NCI-H345 treated with DMSO at 0.1 percent for 48 hours (cell line): ENCODE measurements at regions not wholly inside any gene's neighbourhood (a gene's known extent, or its start where the extent isn't known, plus 50 kb on each side); places are given as distances from the start of the nearest gene placed in this dataset.

Experiments
- DNase-seq: peaks from one replicate; lab custom pipeline; 2025; ENCODE audit not compliant: unreplicated experiment; lab: John Stamatoyannopoulos, UW

DNA sequence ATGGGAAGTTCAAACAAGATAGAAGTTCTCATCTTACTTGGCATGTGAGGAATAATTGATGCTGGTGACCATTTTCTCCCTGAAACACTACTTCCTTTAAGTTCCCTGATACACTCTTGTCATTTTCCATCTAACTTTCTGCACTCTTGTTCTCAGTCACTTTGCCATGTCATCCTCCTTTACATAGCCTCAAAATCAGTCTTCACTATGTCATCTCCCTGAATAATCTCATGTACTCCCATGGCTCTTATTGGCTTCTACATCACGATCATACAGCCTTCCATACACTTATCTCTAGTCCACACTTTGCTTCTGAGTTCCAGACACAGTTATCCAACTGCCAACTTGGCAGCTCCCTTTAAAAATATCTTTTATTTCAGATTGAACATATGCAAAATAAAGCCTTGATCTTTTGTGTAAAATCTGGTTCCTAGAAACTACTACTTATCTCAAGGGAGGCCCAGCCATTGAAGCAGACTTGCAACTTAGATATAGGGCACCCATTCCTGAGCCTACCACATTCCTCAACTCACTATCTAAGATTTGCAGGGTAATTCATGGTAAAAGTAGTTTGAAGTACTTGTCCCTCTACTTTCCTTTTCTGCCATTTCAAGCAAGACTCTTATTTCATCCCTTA is 1070.2 kb upstream of the NXPH2 start:
- no peak for DNase-seq

DNA sequence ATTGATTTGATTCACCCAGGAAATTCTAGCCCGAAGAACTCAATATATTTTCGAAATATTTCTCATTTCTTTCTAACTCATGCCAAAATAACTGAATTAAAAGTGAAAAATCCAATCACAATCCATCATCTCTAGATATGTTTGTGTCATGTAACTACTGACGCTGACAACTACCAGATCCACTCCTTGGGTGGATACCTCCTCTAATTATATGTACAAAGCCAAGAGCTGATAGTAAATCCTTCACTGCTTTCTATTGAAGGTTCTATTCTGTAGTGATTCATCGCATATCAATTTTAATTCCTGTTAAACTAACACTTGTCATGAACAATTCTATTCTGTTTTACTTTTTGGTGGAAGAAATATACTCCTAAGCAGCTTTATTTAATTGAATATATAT is 1056.6 kb upstream of the NXPH2 start:
- no peak for DNase-seq

DNA sequence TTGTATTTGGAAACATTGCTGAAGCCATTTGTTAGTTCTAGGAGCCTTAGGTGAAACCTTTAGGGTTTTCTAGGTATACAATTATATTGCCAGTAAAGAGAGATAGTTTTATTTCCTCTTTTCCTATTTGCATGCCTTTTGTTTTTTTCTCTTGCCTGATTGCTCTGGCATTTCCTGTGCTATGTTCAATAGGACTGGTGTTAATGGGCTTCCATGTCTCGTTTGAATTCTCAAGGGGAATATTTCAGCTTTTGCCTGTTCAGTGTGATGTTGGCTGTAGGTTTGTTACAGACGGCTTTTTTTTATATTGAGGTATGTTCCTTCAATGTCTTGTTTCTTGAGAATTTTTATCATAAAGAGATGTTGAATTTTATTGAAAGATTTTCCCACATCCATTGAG is 1054.9 kb upstream of the NXPH2 start:
- no peak for DNase-seq

DNA sequence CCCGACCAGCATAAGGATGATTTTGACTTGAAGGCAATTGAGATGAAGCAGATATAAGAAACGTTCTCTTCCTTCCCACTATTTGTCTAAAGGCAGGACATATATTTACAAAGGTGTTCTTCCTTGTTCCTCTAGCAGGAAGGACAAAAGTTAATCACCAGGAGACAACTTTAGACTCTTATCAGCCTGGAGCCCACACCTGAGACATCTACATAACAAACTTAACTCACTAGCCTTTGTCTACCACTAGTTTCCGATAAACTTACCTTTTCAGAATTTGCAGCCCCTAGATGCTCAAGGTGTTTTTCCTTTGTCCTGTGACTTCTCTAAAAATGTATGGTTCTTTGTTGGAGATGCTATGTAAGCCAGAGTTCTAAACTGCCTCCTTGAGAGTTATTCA is 1047.8 kb upstream of the NXPH2 start:
- no peak for DNase-seq

DNA sequence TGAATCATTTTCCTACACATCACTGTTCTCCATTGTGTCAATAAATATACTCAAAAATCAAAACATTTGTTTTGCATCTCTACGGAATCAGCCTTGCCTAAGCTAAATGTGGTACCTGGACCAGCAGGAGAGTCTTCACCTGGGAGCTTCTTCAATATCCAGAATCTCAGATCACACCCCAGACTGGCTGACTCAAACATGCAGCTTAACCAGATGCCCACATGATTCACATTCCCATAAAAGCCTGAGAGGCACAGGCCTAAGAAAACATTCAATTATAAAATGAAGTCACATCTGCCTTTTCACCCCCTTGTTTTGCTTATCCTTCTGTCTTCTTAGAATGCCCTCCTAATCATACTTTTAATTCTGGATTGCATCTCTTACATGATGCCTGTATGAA is 1045.5 kb upstream of the NXPH2 start:
- DNase-seq: no peak

DNA sequence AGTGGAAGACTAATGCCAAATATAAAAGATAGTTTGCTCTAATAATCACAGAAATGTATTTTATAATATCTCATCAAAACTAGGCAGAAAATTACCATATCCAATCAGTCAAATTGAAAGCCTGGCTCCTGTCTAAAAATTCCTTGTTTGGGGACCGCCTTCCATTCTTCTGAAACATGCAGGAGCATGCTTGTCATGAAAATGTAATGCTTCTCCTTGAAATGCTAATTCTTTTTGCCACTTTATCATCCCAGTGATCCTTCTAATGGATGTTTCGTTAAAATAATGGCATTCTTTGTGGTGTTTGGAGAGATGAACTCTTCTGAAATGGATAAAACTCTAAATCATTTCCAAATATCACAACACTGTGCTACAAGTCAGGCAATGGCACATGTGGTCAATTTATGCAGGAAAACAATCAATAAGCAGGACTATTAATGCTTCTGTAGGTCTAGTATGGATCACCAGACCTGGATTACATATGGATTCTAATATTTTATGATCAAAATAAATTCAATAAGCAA is 1039.1 kb upstream of the NXPH2 start:
- no peak for DNase-seq

DNA sequence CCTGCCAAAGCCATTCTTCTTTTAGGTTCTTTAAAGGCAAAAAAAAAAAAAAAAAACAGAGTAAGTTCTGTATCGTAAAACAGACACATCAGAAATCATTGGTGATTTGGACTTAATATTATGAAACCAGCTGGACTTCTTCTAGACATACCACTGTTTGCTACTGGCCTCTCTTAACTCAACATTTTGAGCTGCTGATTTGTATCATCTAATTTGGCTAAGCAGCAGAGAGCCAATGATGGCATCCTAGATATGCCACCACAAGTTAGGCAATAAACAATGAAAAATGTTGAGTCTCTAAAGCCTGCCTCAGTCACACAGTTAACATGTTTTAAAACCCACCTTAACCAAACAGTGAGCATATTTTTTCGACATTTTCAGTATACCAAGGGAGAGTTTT is 1034.3 kb upstream of the NXPH2 start:
- DNase-seq: no peak

DNA sequence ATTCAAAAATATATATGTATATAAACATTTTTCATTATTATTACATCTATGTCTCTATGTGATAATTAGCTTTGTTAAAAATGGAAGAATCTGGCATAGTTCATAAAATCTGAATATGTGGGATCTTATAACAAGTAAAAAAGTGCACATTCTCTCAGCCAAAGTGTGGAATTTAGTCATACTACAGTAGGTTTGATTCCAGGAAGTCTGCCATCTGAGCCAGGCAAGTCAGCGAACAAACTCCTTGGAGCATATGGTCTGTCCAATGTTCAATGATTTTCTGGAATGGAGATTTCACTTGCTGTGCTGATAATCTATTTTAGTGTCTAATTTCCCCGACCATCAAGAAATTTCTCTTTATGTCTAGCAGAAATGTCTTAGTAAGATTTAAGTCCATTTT is 1033.2 kb upstream of the NXPH2 start:
- DNase-seq: no peak

DNA sequence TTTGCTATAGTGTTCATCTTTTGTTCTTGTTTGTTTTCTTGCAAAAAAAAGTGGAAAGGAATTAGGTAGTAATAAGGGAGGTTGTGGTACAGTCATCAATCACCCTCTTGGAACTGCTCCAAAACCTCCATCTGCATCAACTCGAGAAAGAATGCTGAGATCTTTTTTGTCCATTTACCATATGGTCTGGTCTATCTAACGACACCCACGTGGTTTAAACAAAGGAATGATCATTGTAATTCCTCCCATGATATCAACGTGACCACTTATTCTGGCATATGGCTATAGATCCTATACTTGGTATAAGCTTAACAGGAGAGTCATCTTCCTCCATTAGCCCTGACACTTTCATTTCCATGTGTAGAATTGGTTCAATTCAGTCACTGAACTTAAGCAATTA is 1025.3 kb upstream of the NXPH2 start:
- peak; percentile 38 for DNase-seq

DNA sequence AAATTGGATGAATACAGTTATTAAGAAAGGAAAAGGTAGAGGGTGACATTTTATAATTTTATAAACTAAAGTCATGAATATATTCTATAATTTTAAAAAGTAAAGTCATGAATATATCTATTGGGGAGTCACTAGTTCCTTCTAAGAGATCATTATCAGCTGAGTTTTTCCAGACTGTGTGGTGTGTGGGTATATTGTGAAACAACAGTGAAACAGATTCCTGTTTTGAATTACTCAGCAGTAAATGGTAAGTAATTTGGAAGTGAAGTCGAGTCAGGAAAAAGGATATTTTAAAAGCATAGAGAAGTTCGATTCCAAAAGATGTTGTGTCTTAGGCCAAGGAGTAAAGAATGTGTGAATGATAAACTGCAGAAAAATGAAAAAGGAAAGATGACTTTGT is 1018.2 kb upstream of the NXPH2 start:
- no peak for DNase-seq

DNA sequence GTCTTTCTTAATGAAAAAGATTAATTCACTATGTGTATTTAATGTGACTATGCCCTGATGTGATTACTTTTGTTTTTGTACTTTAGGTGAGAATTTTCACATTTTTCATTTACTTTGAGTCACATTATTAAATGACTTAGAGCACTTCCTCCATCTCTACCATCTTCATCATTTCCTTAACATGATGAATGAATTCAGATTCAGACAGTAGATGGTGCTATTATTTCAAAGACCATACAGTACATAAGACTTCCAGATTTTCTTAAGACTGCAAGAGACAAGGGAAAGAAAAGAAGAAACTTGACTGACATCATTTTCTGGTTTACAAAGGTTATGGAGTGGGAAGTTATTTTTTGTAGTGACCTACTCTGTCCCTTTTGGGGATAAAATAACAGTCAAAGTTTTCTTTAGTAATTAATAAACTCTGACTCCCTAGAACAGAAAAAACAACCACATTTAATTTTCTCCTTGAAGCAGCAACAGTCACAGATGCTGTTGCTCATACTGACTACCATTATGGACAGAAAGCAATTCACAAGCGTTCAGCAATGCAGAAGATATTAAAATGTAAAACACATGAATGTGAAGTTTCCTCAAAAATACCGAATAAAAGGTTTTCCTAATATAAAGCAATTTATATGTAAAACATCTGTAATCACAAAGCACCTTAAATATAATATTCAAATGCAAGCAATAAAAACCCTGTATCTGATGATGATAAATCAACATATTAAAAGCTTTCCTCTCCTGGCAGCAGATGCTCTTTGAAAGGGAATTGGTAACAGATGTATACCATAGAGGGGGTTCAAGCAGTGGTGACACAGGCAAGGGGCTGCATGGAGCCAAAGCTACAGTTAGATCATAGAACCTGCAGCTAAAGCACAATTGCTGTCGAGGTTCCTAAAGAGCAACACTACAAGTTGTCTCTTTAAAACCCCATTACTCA is 1010.9 kb upstream of the NXPH2 start:
- DNase-seq: peak; percentile 9

DNA sequence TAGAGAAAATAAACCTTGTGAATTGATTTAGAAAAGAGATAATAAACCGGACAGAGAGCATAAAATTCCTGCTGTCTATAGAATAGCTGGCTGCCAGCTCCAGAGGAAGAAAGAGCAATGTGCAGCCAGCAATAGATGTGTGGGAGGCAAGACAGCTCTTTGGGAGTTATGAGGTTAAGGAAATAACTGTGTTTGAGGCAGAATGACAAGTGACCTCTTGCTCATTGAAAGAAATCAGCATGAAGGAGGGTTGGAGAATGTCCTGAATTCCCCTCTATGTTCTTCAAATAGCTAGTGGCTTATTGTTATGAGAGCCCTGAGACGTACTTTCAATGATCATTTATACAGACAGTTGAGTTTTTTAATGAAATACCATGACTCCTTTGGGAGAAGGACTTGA is 1009.9 kb upstream of the NXPH2 start:
- DNase-seq: no peak

DNA sequence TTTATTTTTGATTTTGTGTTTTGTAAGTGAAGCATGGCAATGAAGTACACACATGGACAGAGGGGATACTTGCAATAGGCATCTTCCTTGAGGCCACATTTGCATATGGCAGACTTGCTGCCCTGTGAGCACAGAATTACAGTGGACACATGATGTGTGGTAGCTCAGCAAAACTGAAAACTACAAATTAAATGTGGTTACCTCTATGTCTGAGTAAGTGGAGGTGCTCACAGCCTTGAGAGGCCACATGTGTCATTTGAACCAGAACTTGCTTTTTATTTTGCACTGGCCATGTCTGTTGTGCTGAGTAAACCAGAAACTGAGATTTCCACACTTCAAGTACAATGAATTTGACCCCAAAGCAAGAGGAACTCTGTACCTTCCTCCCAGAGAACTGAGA is 998.5 kb upstream of the NXPH2 start:
- no peak for DNase-seq

DNA sequence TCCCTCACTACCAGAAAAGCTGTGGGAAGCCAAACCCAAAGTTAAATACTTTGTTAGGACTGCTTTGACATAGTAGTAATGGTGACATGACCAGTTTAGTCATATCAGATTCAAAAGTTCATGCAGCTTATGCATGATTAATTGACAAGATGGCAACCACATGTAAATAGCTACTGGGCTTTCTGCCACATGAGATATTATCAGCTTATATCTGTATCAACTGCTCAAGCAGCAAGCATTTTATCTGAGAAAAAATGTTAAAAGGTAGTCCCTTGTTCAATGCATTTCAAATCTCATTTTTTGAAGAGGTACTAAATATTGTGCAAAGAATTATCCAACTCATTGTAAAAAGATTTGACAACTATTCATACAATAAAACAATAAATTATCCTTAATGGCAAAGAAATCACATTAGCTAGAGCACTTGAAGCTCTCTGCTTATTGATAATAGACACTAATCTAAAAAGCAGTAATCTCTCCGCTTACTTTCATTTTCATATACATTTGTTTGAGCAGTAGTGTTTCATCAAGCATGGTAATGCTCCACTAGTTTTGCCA is 993.6 kb upstream of the NXPH2 start:
- DNase-seq: no peak

DNA sequence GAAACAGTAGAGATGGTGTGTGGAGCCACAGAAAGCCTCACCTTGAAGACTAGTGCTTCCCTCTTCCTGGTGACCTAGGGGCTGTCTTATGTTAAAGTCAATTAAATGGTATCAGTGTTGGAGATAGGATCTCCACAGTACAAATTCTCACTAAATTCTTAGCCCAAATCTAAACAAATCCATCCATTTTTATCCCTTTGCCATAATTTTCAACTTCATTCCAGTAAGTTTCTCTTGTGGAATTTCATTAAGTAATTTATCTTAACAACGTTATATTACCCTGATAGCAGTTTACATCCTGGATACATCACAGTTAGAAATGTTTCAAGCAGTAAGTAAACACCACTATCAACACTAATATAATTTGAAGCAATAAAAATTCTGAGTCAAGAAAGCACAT is 989.4 kb upstream of the NXPH2 start:
- no peak for DNase-seq

DNA sequence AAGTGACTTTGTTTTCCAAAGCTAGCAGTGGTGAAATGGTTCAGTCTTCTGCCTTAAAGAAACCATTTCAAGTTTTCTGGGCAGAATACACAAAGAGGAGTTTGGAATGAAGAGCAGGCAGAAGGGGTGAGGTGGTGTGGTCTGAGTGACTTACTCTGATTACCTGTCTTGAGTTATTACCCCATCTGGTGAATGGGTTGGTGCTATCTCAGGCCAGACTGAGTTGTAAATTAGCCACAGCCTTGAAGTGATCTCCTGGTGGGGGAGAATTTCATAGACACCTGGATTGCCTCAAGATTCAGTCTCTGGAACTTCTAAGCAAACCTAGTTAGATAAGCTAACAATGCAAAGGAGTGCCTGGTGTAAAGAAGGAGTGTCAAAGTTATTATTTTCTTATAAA is 983.5 kb upstream of the NXPH2 start:
- no peak for DNase-seq

DNA sequence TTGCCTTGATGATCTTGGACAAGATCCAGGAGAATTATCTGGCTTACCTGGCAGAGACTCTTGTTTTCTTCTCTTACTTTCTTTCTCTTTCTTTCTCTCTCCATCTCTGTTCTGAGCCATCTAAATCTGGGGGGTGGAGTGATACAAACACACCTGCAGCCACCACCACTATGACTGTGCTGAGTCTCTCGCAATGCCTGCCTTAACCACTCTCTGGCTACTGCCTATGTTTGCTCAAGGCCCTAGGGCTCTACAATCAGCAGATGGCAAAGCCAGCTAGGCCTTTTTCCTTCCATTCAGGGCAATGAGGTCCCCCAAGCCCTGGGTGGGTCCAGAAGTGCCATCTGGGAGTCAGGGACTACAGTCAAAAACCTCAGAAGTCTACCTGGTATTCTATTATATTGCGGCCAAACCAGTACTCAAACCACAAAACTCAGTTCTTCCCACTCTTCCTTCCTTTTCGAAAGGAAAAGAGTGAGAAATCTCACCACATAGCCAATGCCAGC is 978.9 kb upstream of the NXPH2 start:
- DNase-seq: no peak

DNA sequence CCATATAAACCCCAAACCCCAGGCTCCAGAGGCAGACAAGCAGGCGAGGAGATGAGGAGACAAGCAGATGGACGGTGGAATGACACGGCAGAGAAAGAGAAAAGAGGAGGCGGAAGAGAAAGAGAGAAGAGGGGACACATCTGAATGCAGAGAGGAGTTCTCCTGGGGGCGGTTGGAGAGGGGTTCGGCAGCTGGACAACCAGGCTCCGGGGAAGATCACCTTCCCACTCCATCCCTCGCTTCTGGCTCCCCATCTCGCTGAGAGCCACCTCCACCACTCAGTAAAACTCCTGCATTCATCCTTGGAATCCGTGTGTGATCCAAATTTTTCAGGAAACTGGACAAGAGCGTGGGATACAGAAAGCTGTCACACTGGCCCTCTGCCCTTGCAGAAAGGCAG is 966.7 kb upstream of the NXPH2 start:
- DNase-seq: no peak

DNA sequence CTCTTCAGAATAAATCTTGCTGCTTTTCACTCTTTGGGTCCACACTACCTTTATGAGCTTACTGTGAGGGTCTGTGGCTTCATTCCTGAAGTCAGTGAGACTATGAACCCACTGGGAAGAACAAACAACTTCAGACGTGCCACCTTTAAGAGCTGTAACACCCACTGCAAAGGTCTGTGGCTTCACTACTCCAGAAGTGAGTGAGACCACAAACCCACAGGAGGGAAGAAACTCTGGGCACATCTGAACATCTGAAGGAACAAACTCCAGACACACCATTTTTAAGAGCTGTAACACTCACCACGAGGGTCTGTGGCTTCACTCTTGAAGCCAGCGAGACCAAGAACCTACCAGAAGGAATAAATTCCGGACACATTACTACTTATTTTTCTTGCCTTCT is 964.1 kb upstream of the NXPH2 start:
- no peak for DNase-seq

DNA sequence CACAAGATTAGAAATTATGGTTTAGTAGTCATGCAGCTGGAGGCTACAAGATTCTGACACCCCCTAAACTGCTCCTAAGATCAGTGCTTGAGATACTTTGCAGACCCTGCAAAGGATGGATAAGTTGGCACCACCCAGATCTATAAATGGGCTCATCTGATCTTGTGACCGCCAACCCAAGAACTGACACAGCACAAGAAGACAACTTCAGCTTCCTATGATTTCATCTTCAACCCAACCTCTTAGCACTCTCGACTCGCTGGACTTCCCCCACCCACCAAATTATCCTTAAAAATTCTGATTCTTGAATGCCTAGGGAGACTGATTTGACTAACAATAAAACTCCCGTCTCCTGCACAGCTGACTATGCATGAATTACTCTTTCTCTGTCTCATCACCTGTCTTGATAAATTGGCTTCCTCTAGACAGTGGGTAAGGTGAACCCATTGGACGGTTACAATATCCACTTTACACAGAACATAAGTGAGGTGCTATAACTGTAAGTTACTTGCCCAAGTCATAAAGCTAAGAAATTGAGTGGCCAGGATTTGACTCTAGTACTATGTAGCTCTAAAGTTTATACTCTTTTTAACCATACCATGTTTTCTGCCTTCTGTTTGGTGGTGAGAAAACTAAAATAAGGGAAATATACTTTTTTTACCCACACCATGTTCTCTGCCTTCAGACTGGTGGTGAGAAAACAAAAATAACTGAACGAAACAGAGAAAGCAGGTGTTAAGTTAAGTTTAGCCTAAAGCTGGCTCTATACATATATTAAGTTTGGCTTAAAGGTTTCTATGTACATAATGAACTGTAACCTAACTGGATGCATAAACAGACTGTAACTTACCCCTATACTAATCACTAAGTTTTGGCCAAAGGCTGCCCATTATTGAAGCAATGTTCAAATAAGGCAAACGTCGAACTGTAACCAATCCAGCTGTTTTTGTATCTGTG is 962.3 kb upstream of the NXPH2 start:
- DNase-seq: no peak

DNA sequence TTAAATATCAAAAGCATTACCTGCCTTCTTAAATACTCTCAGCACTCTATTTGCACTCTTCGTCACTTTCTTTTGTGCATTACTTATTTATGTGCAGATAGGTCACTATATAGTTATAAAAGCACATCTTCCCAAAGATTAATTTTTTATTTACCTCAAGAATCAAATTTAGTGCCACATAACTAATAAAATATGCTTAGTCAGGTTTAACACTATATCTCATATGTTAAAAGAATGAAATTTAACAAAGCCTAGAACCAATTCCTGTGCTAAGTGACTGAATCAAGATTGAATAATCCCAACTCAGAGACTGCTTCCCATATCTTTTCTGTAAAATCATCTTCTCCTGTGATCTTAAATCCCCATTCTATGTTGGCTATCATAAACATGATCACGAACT is 957.5 kb upstream of the NXPH2 start:
- DNase-seq: no peak
